Thyroid gland (tissue), 4 donors: ENCODE measurements at regions not wholly inside any gene's neighbourhood (a gene's known extent, or its start where the extent isn't known, plus 50 kb on each side); places are given as distances from the start of the nearest gene placed in this dataset.

Experiments
- POLR2A ChIP-seq, 2 donors: fragments of 450-650 bp; IDR thresholded peaks; one replicate each; pipeline ENCODE4 v1.6.1; 2017; ENCODE audit warnings: antibody characterized with exemption in 2 of 2, mild to moderate bottlenecking in 2 of 2, moderate library complexity in 1 of 2
- TF ChIP-seq, protein P1 (sequence below), 6 experiments: fragments of 200-600 bp in 3 of 6; fragments of 450-650 bp in 3 of 6; sonication (generic) in 3 of 6; IDR thresholded peaks; one replicate each; pipeline ENCODE4 v1.5.1; 2016 to 2019; ENCODE audit warnings: antibody characterized with exemption in 6 of 6, mild to moderate bottlenecking in 2 of 6, inconsistent platforms in 1 of 6, moderate library complexity in 1 of 6

DNA sequence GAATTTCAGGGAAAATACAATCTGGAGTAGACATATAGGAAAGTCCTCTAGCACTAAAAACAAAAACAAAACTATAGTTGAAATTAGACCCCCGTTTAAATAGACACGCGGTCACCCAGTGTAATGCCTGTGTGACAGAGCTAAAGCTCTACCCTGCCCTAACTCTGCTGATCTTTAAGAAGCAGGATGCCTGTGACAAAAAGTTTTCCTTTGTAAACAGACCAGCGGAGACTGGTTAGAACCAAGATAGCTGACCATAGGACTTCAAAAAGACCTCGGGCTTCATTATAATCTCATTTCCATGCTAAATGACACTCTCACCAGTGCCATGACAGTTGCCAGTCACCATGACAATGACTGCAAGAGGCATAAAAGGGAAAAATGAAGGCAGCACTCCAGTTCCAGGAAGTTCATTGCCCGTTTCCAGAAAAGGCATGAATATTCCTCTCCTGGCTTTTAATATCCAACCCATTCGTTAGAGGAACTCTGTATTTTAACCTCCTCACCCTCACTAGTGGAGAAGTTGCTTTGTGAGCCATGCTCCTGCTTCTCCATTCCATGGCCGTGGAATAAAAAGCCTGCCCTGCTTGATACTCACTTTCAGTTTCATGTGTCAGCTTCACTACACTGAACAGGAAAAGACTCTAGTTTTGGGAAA lies 157.2 kb upstream of the COPS8 start:
- TF ChIP-seq, protein P1, sequence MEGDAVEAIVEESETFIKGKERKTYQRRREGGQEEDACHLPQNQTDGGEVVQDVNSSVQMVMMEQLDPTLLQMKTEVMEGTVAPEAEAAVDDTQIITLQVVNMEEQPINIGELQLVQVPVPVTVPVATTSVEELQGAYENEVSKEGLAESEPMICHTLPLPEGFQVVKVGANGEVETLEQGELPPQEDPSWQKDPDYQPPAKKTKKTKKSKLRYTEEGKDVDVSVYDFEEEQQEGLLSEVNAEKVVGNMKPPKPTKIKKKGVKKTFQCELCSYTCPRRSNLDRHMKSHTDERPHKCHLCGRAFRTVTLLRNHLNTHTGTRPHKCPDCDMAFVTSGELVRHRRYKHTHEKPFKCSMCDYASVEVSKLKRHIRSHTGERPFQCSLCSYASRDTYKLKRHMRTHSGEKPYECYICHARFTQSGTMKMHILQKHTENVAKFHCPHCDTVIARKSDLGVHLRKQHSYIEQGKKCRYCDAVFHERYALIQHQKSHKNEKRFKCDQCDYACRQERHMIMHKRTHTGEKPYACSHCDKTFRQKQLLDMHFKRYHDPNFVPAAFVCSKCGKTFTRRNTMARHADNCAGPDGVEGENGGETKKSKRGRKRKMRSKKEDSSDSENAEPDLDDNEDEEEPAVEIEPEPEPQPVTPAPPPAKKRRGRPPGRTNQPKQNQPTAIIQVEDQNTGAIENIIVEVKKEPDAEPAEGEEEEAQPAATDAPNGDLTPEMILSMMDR (IDR thresholded peaks at IDR 0.05): no peak
- no peak for TF ChIP-seq POLR2A (IDR thresholded peaks at IDR 0.05)
